Ishikawa (cell line): ENCODE measurements at regions not wholly inside any gene's neighbourhood (a gene's known extent, or its start where the extent isn't known, plus 50 kb on each side); places are given as distances from the start of the nearest gene placed in this dataset.

ENCODE experiments used
- CEBPB ChIP-seq: IDR thresholded peaks from 2 replicates; pipeline ENCODE4 v1.6.1; 2012
- CREB1 ChIP-seq: IDR thresholded peaks from 2 replicates; pipeline ENCODE4 v1.6.1; 2012; ENCODE audit warnings: low read depth
- EGR1 ChIP-seq: IDR thresholded peaks from 2 replicates; pipeline ENCODE4 v1.6.1; 2012
- EP300 ChIP-seq: IDR thresholded peaks from 2 replicates; pipeline ENCODE4 v1.6.1; 2012; ENCODE audit warnings: borderline replicate concordance
- FOXM1 ChIP-seq: IDR thresholded peaks from 2 replicates; pipeline ENCODE4 v1.6.1; 2012; ENCODE audit warnings: low read depth, borderline replicate concordance
- NFIC ChIP-seq: IDR thresholded peaks from 2 replicates; pipeline ENCODE4 v1.6.1; 2012
- RAD21 ChIP-seq: IDR thresholded peaks from 2 replicates; pipeline ENCODE4 v1.6.1; 2012; ENCODE audit warnings: low read depth
- TAF1 ChIP-seq: IDR thresholded peaks from 2 replicates; pipeline ENCODE4 v1.6.1; 2012; ENCODE audit warnings: low read depth, mild to moderate bottlenecking
- TCF12 ChIP-seq: IDR thresholded peaks from 2 replicates; pipeline ENCODE4 v1.6.1; 2012; ENCODE audit warnings: low read depth
- TEAD4 ChIP-seq: IDR thresholded peaks from 2 replicates; pipeline ENCODE4 v1.6.1; 2012
- USF1 ChIP-seq: IDR thresholded peaks from 2 replicates; pipeline ENCODE4 v1.6.1; 2012
- YY1 ChIP-seq: IDR thresholded peaks from 2 replicates; pipeline ENCODE4 v1.6.1; 2012; ENCODE audit warnings: low read depth
- ZBTB7A ChIP-seq: IDR thresholded peaks from 2 replicates; pipeline ENCODE4 v1.6.1; 2012; ENCODE audit warnings: low read depth
- TF ChIP-seq, protein P1 (sequence below): IDR thresholded peaks from 2 replicates; pipeline ENCODE4 v1.6.1; 2012
- TF ChIP-seq, protein P2 (sequence below): IDR thresholded peaks from 2 replicates; pipeline ENCODE4 v1.6.1; 2012; ENCODE audit warnings: low read depth, mild to moderate bottlenecking

DNA sequence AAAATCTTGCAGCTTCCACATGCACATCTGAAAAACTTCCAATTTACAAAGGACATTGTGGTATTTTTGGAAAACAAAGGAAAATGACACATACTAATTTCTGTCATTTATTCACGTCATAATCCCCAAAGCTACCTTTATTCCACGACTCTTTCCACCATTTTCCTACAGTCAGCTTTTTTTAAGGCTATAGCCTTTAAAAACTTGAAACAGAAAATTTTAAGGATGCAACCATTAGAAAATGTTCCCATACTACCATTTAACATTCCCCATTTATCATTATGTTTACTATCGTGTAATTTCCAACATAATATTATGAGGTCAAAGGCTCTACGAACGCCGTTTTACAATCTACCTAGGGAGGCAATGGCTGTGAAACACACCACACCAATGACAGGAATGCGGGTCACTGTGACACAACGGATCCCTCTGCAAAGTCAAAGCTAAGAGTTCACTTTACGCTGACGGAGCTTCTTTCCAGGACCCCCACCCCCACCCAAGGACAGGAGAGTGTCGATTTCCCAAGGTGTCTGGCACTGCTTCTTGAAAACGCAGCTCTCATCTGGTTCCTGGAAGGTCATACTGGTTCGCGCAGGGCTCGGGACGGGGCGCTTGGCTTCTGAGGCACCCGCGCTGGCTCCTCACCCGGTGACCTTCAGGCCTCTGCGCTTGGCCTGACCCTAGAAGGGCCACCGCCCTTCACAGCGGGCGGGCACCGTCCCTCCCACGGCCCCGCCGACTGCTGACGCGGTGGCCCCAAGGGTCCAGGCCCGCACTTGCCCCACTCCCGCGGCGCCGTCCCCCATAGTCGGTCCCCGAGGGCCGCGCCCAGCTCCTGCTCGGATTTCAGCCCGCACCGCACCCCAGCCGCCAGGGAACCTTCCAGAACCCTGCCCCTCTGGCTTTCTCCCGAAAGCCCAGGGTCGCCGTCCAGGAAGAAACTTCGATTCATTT lies 50.5 kb upstream of the ATF3 start:
- no peak for TF ChIP-seq YY1
- TF ChIP-seq, protein P1, sequence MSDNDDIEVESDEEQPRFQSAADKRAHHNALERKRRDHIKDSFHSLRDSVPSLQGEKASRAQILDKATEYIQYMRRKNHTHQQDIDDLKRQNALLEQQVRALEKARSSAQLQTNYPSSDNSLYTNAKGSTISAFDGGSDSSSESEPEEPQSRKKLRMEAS = 0 out of 2 replicates have a peak, but pooled peaks have one; percentile 8

DNA sequence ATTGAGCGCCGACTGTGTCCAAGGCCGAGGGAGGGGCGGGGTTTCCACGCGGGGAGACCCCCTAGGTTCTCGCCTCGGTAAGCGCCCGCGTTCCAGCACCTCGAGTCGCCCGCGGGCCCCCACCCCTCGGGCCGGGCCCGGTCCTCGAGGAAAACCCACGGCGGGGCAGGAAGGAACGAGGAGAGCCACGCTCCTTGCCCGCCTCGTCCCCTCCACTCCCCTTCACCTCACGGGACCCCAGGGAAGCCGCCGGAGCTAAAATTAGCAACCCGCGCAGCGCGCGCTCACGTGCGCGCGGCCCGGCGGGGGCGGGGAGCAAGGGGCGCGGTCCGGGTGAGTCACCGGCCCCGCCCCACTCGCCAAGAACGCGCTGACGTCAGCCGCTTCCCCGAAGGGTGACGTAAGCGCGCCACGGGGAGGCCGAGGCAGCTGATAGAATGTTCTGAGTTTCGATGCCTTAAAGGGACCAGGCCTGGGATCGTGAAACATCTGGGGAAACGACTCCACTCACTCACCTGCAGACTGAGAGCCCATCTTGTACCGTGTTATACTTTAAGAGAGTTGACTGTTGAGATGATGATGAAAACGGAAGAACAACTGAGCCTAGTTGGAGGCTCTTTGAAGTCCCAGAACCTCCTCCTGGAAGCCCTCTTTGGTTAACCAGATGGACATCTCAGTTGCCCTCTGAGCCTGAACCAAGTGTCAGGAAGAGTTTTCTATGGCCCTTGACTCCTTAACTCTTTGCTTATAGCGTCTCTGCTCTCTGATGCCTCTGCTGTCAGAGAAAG lies 49.7 kb upstream of the ATF3 start:
- TF ChIP-seq EGR1 (peak; percentile 90), YY1 (no peak), FOXM1 (no peak), NFIC (no peak; the same call in 1 of the 2 replicates), TCF12 (peak; percentile 84; the same call in 1 of the 2 replicates), CREB1 (peak; percentile 88), TAF1 (peak; percentile 70), RAD21 (no peak), EP300 (peak; percentile 62; the same call in 1 of the 2 replicates), USF1 (peak; percentile 70), TEAD4 (peak; percentile 75; the same call in 1 of the 2 replicates), CEBPB (0 out of 2 replicates have a peak, but pooled peaks have one; percentile 38), ZBTB7A (peak; percentile 84)
- TF ChIP-seq, protein P1 = peak; percentile 47; the same call in 1 of the 2 replicates
- TF ChIP-seq, protein P2, sequence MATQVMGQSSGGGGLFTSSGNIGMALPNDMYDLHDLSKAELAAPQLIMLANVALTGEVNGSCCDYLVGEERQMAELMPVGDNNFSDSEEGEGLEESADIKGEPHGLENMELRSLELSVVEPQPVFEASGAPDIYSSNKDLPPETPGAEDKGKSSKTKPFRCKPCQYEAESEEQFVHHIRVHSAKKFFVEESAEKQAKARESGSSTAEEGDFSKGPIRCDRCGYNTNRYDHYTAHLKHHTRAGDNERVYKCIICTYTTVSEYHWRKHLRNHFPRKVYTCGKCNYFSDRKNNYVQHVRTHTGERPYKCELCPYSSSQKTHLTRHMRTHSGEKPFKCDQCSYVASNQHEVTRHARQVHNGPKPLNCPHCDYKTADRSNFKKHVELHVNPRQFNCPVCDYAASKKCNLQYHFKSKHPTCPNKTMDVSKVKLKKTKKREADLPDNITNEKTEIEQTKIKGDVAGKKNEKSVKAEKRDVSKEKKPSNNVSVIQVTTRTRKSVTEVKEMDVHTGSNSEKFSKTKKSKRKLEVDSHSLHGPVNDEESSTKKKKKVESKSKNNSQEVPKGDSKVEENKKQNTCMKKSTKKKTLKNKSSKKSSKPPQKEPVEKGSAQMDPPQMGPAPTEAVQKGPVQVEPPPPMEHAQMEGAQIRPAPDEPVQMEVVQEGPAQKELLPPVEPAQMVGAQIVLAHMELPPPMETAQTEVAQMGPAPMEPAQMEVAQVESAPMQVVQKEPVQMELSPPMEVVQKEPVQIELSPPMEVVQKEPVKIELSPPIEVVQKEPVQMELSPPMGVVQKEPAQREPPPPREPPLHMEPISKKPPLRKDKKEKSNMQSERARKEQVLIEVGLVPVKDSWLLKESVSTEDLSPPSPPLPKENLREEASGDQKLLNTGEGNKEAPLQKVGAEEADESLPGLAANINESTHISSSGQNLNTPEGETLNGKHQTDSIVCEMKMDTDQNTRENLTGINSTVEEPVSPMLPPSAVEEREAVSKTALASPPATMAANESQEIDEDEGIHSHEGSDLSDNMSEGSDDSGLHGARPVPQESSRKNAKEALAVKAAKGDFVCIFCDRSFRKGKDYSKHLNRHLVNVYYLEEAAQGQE = no peak
